Brain microvascular endothelial cell (primary cell): ENCODE measurements at regions not wholly inside any gene's neighbourhood (a gene's known extent, or its start where the extent isn't known, plus 50 kb on each side); places are given as distances from the start of the nearest gene placed in this dataset.

Source experiments
- DNase-seq: peaks from one replicate; pipeline ENCODE4 v3.0.0-alpha.2; 2020
- H3K27ac ChIP-seq: fragments of 250-450 bp; sonication (Bioruptor Pico); 2 replicates; pipeline ENCODE4 v1.5.1; 2020; ENCODE audit warnings: mild to moderate bottlenecking, moderate library complexity
- H3K27me3 ChIP-seq: fragments of 250-450 bp; sonication (Bioruptor Pico); replicated peaks from 2 replicates; pipeline ENCODE4 v1.5.1; 2020; ENCODE audit warnings: mild to moderate bottlenecking
- H3K36me3 ChIP-seq: fragments of 250-450 bp; sonication (Bioruptor Pico); replicated peaks from 2 replicates; pipeline ENCODE4 v1.5.1; 2020; ENCODE audit warnings: mild to moderate bottlenecking
- H3K4me3 ChIP-seq: 2 replicates; pipeline ENCODE4 v1.5.1; 2011; ENCODE audit warnings: low read depth, mild to moderate bottlenecking, control low read depth, low read length, moderate library complexity
- in situ Hi-C: cut with HindIII; loops from 2 replicates; pipeline ENCODE4 v1.10.0; 2017; ENCODE audit warnings: low sequenced_read_pairs, low pct_ligation_motif_present
- TF ChIP-seq, protein P1 (sequence below): IDR thresholded peaks from 2 replicates; pipeline ENCODE4 v1.5.1; 2011; ENCODE audit warnings: low read depth, mild to moderate bottlenecking, moderate library complexity, low read length, control low read depth, inconsistent platforms; ENCODE audit errors: missing control alignments

DNA sequence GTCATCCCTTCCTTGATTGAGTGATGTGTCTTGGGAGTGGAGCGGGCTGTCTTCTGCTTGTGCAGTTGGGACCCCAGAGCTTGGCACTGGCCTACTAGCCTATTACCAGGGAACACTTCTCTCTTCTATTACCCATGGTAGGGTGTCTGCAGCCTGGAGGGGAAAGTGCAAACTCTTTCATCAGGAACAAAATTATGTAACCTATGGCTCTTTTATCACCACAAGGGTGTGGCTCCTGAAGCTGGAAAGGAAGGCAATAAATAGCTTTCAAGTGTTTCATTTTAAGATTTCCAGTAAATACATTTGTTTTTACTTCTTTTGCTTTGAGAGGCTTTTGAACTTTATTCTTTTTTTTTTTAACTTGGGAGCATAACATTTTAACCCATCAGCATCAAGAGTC is 349.7 kb upstream of the FAR2 start:
- in situ Hi-C loops = no loop called here
- H3K27ac ChIP-seq = no peak overlapping the region
- no peaks in the 10 kb centered on the region for H3K36me3 ChIP-seq
- DNase-seq = no peak
- no peaks in the 10 kb centered on the region for H3K27me3 ChIP-seq
- H3K4me3 ChIP-seq = no peak overlapping the region
- TF ChIP-seq, protein P1, sequence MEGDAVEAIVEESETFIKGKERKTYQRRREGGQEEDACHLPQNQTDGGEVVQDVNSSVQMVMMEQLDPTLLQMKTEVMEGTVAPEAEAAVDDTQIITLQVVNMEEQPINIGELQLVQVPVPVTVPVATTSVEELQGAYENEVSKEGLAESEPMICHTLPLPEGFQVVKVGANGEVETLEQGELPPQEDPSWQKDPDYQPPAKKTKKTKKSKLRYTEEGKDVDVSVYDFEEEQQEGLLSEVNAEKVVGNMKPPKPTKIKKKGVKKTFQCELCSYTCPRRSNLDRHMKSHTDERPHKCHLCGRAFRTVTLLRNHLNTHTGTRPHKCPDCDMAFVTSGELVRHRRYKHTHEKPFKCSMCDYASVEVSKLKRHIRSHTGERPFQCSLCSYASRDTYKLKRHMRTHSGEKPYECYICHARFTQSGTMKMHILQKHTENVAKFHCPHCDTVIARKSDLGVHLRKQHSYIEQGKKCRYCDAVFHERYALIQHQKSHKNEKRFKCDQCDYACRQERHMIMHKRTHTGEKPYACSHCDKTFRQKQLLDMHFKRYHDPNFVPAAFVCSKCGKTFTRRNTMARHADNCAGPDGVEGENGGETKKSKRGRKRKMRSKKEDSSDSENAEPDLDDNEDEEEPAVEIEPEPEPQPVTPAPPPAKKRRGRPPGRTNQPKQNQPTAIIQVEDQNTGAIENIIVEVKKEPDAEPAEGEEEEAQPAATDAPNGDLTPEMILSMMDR = no peak

DNA sequence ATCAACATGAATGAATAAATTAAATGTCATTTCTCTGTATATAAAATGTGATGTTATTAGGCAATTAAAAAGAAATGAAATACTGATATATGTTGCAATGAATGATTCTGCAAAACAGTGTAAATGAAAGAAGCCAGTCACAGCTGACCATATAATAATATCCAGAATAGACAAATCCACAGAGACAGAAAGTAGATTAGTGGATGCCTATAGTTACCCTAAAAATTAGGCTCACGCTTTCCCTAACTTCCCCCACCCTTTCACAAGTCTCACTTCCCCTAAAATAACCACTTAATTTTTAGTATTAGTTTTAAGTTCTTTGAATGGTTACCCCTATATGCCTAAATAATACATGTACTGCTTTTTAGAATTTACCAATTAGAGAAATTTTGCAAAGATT is 348.9 kb upstream of the FAR2 start:
- DNase-seq = no peak

DNA sequence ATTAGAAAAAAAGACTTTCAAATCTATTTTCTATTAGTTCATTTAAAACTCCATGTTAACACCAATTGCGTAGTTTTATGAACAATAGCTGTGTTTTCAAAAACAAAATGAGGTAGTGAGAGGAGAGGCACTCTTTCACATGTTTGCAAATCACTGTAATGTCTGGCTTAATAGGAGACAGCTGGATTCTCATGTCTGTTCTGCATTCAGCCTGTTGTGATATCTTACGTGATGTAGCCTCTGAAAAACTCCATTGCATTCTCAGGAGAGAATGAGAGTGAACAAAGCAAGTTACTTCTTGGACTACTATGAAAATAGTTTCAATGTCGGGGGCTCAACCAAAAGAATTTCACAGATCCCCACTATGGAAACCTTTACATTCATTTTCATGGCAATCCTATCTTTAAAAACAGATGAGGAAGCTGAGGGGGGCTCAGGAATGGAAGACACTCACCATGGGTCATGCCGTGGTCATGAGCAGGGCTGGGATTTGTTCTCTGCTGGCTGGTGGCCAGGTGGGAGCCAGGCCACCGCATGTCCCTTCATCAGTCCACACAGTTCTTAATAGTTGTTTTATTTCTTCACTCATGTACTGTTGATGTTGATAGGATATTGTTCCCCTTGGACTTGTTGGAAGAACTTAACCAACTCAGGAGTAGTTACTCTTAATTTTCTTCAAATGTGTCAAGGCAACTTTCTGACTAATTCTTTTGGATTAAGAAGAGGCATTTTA is 346.2 kb upstream of the FAR2 start:
- in situ Hi-C loops = no loop called here
- Histone ChIP-seq H3K4me3 (no peak overlapping the region), H3K27ac (no peak overlapping the region), H3K36me3 (no peaks in the 10 kb centered on the region), H3K27me3 (no peaks in the 10 kb centered on the region)
- TF ChIP-seq, protein P1 = no peak
- no peak for DNase-seq

More for the DNA sequence above, 348.9 kb upstream of the FAR2 start:
- in situ Hi-C loops = no loop called here
- H3K36me3 ChIP-seq = no peaks in the 10 kb centered on the region
- H3K27me3 ChIP-seq = no peaks in the 10 kb centered on the region
- H3K4me3 ChIP-seq = no peak overlapping the region
- TF ChIP-seq, protein P1 = no peak
- no peak overlapping the region for H3K27ac ChIP-seq

DNA sequence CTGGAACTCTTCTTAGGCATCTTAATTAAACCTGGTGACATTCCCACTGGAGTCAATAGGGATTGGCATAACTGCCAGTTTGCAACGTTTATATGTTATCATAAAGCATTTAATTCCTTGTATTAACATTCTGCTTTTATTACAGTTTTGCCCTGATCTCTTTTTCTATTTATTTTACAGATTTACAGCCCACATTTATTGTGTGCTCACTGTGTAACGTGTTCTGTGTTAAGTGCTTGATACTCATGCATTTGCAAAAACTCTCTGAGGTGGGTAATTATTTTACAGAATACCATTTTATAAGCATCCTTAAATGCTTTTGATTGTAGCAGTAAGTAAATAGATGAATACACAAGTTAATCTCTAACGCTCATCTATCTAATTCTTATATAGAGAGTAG is 341.5 kb upstream of the FAR2 start:
- in situ Hi-C loops = no loop called here
- H3K4me3 ChIP-seq = no peak overlapping the region
- no peak for DNase-seq
- no peaks in the 10 kb centered on the region for H3K27me3 ChIP-seq
- no peak overlapping the region for H3K27ac ChIP-seq
- TF ChIP-seq, protein P1 = no peak
- H3K36me3 ChIP-seq = no peaks in the 10 kb centered on the region

DNA sequence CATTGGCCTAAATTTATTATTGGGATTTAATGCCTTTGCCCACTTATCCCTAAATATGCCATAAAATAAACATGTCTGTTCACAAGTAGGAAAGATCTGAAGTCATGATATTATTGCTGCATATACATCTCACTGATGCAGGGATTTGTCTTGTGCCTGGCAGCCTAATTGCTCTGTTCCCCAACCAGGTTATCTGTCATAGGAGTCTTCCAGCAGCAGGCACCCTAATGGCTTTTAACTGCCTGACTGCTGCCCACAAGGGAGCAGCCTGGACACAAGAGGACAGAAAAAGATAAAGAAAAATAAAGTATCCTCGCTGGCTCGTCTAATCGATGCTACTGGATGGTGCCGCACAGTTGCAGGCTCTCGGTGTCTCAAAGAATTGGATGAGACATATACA is 337.6 kb upstream of the FAR2 start:
- H3K36me3 ChIP-seq = no peaks in the 10 kb centered on the region
- H3K27ac ChIP-seq = no peak overlapping the region
- TF ChIP-seq, protein P1 = no peak
- in situ Hi-C loops = no loop called here
- H3K4me3 ChIP-seq = no peak overlapping the region
- no peaks in the 10 kb centered on the region for H3K27me3 ChIP-seq
- DNase-seq = no peak

DNA sequence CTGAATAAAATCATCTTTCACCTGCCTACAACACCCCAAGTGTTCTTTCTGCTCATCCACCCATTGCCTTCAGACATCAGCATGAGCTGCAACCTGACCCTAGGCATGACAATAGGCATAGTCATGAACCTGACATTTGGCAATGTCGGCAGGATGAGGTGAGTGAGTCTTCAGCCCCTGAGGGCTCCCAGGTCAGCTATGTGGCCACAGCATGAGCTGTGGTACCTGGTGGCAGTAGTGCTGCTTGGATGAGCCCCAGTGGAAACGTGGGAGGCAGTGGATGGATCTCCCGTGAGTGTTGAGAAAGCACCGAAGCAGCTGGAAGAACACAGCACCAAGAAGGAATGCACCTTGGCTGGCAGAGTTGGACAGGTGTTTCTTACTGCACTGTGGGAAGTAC is 334.8 kb upstream of the FAR2 start:
- TF ChIP-seq, protein P1 = no peak
- in situ Hi-C loops = no loop called here

More for the DNA sequence above, 334.8 kb upstream of the FAR2 start:
- Histone ChIP-seq H3K36me3 (no peaks in the 10 kb centered on the region), H3K27ac (no peak overlapping the region), H3K27me3 (no peaks in the 10 kb centered on the region), H3K4me3 (no peak overlapping the region)
- no peak for DNase-seq
